Dedifferentiated amniotic fluid mesenchymal stem cell (primary cell): ENCODE measurements at regions not wholly inside any gene's neighbourhood (a gene's known extent, or its start where the extent isn't known, plus 50 kb on each side); places are given as distances from the start of the nearest gene placed in this dataset.
"Not testable (repeated sequence)": the region's sequence is repeated elsewhere in the genome, so short reads cannot be mapped to it uniquely, and the experiment has no call there.

Experiments used
- DNase-seq: peaks from one replicate; pipeline ENCODE4 v3.0.0-alpha.2; 2016; ENCODE audit errors: extremely low spot score

DNA sequence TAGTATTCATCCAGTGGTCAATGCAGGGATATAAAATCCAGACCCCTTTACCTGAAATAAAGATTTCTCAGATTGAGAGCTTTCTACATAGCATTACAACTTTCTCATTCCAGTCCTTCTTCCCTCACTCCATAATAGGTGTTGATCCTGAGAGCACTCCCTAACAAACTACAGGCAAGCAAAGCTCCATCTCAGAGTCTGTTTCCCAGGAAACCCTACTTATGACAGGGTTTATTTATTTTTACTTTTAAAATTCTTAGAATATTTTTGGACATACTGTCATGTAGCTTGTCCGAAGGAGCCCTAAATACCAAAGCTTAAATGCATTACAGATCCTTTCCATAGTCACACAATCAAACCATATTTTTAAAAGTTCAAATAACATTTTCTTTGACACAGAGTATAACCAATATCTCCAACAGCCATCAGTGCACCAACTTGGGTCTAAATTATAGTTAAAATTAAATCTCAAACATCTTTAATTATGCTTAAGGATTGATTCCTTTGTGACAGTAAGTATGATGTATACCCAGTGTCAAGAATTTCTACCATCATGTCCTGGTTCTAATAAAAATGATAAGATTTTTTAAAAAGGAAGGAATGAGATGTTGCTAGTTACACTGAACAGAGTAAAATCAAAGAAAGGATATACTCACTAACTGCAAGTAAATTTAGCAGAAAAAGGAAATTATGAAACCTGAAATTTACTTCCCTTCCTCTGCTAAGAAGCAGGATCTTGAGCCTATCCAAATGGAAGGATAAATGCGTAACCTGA, 580.4 kb upstream of the ADGRL3 start:
- DNase-seq: peak; percentile 63

DNA sequence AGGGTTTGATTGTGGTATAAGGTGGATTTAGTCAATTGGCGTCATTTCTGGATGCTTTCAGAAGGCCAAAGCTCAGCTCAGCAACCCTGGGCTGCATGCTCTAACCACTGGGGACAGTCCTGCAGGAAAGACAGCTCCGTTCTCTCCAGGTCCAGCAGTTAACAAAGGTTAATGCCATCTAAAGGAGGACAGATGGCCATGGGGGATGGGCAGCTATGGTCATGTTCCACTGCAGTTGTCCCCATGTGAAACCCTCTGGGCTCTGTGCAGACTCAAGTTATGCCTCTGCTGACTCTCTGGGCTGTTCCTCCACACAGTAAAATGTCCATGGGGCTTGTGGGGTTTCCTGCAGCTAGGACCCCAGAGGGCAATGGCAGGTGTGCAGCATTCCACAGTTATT, 562.1 kb upstream of the ADGRL3 start:
- no peak for DNase-seq

DNA sequence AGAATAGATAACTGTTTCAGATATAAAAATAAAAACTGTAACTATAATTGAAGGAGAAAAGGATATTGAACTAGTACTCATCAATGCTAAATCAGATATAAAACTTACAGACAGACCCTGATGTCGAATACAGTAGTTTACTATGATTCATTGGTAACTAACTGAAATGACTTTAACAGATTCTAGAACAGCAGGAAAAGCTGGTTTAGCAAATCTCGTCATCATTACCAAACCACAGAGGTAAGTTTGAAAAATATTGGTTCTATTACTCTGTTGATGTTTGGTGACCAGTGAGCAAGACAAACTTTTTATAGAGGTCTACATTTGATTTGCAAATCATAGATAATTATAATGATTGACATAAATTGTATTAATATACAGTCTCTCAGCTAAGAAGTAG, 551.4 kb upstream of the ADGRL3 start:
- DNase-seq: no peak

DNA sequence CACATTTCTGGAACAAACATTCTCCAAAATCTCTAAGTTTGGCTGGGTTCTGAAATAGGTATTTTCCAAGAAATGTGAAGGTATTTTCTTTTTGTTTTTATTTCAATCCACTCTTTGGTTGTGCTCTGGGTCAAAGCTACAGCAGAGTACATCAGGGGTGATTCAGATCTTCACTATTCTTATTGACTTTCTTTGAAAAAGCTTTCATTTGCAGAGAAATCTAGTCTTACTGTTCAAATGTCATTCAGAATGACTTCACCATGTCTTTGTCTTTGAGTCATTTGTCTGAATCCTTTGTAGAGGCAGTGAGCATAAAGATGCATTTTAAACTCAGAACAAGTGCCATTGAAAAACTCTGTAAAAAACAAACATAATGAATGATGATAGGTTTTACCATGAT, 547.2 kb upstream of the ADGRL3 start:
- DNase-seq: no peak

DNA sequence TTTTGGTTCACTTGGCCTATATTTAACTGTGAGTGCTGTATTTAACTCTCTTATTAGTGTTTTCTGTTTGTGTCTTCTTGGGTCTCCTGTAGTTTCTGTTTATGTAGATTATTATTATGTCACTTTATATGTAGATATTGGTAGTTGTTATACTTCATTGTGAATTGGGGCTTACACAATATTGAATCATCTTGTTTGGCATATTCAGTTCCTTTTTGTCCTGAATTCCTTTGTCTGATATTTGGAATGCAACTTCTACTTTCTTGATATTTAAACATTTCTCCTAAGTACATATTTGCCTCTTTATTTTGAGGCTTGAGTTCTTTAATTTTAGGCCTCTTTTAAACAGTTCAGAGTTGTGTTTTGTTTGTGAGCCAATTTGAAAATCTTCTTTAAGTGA, 544.8 kb upstream of the ADGRL3 start:
- DNase-seq: peak; percentile 39

DNA sequence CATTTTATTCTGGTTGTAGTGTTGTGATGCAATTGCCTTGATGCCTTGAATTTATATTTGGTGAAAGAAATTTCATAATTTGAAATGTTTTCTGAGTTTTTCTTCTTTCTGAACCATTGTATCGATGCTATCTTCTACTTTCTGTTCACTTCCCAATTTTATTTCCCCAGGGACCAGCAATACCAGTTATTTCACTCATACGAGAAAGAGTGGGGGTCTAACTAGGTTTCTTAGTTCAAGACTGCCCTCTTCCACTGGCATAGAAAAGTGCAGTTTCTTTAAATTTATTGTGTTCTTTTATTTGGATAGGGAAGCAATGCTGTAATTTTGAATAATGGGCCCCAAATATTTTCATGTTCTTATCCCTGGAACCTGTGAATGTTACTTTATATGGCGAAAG, 544.0 kb upstream of the ADGRL3 start:
- DNase-seq: peak; percentile 16

DNA sequence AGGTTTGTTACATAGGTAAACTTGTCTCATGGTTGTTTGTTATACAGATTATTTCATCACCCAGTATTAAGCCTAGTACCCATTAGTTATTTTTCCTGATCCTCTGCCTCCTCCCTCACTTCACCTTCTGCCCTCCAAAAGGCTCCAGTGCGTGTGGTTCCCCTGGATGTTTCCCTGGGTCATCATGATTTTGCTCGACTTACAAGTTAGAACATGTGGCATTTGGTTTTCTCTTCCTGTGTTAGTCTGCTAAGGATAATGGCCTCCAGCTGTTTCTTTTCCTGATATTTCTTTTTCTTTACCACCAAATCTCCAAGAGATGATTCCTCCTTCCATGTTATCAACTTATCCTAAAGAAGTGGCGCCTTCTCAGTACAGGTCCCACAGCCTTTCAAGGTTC, 543.1 kb upstream of the ADGRL3 start:
- no peak for DNase-seq

DNA sequence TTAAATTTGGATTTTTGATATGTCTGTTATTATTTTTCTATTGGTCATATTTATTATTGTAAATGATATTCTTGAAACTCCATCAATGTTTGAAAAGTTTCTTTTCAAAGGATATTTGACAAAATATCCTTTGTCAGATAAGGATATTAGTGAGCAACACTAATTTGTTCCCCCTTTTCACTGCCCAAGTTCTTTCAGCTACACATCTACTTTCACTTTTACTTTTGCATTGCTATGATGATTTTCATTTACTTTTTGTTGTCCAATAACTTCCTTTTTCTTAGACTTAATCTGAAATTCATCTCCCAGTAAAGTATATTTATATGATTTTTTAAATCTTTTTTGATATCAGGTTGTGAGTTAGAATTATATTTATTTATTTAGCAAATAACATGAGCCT, 542.3 kb upstream of the ADGRL3 start:
- DNase-seq: no peak

DNA sequence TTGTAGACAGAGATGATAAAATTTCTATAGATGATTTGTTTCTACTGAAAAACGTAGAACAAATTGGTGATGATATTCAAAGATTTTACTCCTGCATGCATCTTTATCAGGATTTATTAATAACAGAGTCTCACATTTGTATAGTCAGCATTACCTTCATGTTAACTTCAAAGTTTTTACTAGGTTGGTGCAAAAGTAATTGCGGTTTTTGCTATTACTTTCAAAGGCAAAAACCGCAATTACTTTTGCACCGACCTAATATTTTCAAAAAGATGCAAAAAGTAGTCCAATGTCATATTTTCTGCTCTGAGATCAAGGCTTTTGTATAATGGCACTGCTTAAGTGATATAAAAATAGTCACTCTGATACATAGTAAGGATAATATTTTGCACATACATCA, 536.4 kb upstream of the ADGRL3 start:
- no peak for DNase-seq

DNA sequence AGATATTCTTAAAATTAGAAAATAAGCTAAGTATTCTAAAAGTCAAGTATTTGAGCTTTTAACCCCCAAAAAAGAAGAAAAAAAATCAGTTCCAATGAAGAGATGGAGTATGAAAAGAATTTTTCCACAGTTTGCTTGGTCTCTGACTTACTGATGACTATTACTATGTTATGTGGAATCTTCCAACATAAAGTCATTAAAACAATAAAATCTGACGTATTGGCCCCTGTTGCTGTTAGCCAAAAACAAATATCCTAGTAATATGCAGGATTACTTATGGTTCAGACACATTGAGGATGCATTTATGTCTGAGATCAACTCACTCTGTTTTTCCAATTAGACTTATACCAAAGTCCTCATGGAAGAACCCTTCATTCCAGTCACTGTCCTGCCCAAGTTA, 517.2 kb upstream of the ADGRL3 start:
- peak; percentile 35 for DNase-seq

DNA sequence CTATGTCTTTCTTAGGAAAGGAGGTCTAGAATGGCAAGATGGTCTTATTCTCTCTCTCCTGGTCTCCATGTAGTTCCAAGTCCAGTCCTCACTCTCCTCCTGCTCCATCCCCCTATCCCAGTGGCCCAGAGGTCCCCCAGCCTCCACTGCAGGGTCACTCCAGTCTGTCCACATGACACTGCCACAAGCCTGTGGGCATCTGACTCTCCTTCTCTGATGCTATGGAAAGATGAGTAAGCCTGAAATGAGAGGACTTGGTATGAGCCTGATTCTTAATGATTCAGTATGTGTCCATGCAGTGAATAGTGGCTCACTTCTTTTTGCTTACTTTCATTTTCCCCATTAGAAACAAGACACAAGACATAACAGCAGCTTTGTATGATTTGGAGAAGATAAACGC, 516.8 kb upstream of the ADGRL3 start:
- DNase-seq: peak; percentile 81

DNA sequence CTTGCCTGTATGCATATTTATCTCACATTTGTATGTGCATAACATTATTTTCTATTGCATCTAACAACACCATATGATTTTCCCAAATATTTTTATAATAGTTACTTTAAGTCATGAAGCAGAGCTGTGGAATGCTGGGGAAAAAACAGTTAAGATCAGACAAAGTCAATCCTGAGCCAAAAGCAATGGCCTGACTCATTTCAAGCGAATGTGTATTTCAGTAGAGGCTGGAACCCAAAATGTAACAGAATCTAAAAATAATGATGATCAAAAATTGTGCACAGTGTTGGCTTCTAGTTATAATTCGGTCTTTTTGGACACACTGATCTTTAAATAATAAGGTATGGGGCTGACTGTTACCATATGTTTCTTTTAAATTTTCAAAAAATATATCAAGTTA, 516.2 kb upstream of the ADGRL3 start:
- peak; percentile 84 for DNase-seq

DNA sequence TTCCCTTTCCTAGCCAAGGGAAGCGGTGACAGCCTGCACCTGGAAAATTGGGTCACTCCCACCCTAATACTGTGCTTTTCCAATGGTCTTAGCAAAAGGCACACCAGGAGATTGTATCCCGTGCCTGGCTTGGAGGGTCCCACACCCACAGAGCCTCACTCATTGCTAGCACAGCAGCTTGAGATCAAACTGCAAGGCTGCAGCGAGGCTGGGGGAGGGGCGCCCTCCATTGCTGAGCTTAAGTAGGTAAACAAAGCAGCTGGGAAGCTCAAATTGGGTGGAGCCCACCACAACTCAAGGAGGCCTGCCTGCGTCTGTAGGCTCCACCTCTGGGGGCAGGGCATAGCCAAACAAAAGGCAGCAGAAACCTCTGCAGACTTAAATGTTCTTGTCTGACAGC, 504.1 kb upstream of the ADGRL3 start:
- DNase-seq: not testable (repeated sequence)

DNA sequence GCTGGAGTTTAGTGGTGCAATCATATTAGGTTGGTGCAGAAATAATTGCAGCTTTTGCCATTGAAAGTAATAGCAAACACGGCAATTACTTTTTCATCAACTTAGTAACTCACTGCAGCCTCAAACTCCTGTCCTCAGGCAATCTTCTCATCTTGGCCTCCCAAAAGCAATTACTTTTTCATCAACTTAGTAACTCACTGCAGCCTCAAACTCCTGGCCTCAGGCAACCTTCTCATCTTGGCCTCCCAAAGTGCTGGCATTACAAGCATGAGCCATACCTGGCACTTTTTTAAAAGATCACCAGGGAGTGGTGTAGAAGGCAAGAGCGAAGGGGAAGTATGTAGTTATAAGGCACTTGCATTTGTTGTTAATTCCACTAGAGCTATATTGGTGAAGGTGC, 491.1 kb upstream of the ADGRL3 start:
- no peak for DNase-seq

DNA sequence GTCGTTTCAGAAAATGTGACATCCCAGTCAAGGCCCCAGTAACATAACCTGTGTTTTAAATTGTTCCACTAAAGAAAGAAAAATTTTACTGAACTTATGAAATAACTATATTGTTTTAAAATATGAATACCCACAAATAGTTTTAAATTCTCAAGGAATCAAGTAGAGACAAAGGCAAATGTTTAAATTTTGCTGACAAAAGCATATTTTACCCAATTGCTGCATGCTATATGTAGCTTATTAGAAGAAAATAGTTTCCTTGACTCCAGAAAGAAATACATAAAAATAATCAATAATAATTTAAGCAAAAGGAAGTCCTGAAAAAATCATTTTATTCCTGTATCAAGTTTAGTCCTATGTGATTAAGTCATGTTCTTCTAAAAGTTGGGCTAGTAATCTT, 481.3 kb upstream of the ADGRL3 start:
- no peak for DNase-seq

DNA sequence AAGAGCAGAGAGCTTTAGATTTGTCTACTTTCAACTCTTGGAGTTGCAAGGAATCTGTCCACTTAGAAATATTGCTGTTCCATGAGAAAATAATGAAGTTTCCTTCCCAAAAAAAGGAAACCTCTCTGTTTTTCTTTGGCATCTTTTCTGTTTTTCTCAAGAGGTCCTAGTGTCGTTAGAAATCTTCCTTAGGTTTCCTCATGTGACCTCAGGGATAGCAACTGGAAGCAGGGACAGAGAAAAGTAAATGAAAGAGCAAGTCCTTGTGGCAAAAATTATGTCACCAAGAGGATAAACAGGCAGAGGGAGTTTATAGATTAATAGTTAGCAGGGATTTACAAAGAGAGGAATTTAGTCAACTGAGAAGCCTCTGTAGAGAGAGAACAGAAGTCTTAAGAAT, 478.4 kb upstream of the ADGRL3 start:
- DNase-seq: no peak

DNA sequence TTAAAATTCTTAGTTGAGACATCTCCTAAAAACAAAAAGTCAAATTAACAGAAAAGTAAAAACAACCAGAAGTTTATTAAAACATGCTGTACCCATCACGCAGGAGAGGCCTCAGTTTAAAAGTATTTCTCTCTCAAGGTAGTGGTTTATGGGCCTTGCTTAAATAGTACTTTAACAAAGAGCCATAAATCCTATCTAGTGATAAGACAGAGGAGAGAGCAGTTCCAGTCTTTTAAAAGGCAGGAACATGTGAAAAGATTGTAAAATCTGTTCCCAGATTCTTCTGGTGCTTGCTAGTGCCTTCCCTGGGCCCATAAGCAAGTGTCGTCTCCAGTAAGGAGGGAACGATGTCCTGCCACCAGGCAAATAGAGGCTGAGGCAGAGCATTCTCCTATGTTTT, 476.3 kb upstream of the ADGRL3 start:
- no peak for DNase-seq

DNA sequence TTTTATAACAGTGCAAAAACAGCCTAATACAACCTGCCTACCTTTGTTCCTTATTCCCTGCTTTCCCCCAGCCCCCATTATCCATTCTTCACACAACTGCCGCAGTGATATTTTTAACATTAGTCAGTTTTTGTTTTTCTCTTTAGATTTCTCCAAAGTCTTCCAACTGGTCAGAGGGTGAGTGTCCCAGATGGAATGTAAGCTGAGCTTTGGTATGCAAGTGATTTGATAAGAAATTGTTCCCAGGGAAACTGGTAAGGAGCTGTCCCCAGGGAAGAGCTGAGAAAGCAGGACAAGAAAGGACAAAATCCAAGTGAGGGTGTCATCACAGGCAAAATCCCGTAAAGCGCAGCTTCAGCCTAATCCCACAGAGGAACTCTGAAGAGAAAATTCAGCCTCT, 475.5 kb upstream of the ADGRL3 start:
- DNase-seq: peak; percentile 90

DNA sequence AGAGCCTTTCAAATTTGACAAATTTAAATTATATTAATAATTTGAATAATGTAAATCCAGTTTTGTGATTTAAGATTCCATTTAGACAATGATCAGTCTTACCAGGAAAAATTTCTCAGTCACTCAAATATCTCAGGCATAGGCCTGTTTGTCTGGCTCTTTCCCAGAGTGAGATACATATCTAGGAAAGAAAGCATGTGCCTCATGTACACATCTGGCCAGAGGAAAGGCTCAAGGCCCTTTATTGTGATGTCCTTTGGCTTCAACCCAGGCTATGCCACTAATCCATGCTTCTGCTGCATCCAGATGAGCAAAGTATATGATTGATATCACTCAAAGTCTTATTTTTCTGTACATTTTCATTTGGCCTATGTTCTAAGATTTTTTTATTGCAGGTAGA, 473.3 kb upstream of the ADGRL3 start:
- no peak for DNase-seq

DNA sequence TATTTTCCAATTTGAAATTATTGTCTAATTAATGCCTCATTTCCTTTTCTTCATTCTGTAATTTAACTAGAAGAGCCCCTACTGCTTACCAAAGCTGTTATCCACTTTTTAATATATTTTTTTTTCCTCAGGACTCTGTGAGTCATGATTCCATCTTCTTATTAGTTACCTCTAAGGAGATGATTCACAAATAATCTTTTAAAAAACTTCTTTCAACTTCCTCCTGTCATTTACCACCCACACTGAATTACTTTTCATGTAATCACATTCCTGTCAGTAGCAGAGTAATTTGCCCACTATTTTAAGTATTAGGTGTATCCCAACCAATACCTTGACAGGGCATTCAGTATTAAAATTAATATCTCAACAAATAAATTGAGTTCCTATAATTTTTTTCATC, 470.9 kb upstream of the ADGRL3 start:
- DNase-seq: no peak

DNA sequence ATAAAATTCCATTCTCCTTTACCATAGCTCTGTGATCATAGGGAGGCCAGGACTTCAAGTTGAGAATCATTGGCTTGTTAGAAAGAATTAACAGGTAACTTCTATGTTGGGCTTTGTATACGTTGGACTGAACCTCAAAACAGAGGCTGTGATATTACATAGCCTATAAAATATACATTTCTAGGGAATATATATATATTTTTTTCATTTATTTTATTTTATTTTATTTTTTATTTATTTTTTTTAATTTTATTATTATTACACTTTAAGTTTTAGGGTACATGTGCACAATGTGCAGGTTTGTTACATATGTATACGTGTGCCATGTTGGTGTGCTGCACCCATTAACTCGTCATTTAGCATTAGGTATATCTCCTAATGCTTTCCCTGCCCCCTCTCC, 470.4 kb upstream of the ADGRL3 start:
- DNase-seq: not testable (repeated sequence)

DNA sequence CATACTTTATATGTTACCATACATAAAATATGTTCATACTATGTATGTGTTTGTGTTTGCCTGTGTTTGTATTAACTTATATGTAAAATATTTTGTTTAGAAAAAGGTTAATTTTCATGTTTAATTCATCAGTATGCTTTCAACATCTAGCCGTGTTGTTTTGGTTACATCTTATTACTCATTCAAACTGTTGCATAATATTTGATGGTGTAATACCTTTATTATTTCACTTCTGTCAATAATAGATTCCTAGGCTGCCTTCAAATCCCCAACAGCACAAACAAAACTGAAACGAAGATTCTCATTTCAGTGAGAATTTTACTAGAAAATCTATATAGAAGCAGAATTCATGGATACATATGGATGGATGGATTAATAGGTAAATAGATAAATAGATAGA, 462.3 kb upstream of the ADGRL3 start:
- peak; percentile 52 for DNase-seq

DNA sequence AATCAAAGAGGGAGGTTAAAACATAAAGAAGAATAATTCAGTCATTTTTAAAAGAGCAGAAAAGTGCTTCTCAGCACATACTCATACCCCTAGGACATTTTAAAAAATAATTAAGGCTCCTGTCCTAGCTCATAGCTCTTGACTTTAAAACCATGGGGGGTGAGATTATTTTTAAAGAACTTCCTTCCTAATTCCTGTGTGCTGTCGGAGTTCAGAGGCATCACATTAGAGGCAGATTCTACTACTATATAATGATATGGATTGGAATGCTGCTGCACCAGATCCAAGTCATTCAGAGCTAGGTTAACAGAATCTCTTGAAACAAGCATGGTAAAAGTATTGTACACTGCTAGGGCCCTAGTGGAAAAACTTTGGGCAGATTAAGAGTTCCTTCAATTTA, 456.5 kb upstream of the ADGRL3 start:
- no peak for DNase-seq

DNA sequence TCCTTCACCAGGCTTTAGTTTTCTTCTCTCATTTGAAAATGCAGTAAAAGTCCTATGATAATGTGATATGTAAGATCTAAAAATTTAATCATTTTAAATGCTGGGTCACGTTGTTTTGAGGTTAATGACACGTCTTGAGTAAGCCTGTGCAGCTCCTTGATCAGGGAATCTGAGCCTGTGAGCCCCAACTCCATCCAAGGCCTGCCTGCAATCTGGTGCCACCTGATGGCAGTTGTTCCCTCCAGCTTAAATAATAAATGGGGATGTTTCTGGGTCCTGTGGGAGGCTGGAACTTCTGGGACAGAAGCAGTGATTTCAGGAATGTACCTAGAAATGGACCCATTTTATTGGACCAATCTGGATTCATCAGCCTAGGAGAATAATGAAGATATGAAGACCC, 455.4 kb upstream of the ADGRL3 start:
- DNase-seq: no peak
